Mammary epithelial cell (primary cell): ENCODE measurements at regions not wholly inside any gene's neighbourhood (a gene's known extent, or its start where the extent isn't known, plus 50 kb on each side); places are given as distances from the start of the nearest gene placed in this dataset.

ENCODE experiments used
- CTCF ChIP-seq, 2 donors: IDR thresholded peaks in 1 of 2; conservative IDR thresholded peaks in 1 of 2; 2 replicates each; pipeline ENCODE4 v1.5.1; 2011 to 2012; ENCODE audit warnings: inconsistent platforms in 2 of 2, low read length in 2 of 2, mild to moderate bottlenecking in 2 of 2, control low read depth in 1 of 2, low read depth in 1 of 2; ENCODE audit not compliant: insufficient read depth in 1 of 2; ENCODE audit errors: extremely low read depth in 1 of 2
- EZH2 ChIP-seq: IDR thresholded peaks from 2 replicates; pipeline ENCODE4 v1.6.1; 2012; ENCODE audit warnings: low read length, inconsistent platforms, borderline replicate concordance

GRCh38 chr3:113157408-113158030, 53.8 kb upstream of the BOC start:
- TF ChIP-seq CTCF (conservative IDR thresholded peaks at IDR 0.05 in 1 of 2, IDR thresholded peaks at IDR 0.05 in 1 of 2; ENCODE audit: extremely low read depth in 1 of 2, insufficient read depth in 1 of 2, low read depth in 1 of 2, low read length in 2 of 2) (no peak), EZH2 (no peak)
